ENCODE measurements at regions not wholly inside any gene's neighbourhood (a gene's known extent, or its start where the extent isn't known, plus 50 kb on each side); places are given as distances from the start of the nearest gene placed in this dataset.

DNA sequence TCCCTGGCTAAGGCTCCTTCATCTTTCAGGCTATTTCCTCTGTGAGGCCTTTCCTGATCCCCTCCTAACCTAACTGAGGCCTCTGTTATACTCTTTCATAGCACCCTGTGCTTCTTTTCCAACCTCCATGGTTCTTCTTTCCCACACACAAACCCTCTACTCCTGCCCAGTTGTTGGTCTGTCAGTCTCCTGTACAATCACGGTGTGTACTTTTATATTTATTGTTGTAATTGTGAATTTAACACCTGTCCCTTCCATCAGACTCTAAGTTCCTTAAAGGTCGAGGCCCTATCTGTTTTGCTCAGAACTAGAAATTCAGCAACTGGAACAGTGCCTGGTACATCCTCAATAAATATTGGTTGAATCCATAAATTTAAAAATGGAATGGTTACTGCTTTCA lies 100.2 kb upstream of the KCNE2 start:
- CTCF ChIA-PET: no interaction called here
- no peak for TF ChIP-seq CBX2 (IDR thresholded peaks at IDR 0.05; ENCODE audit: borderline replicate concordance, low read depth)
- TF ChIP-seq CEBPB (IDR thresholded peaks at IDR 0.05): no peak
- no peak for TF ChIP-seq SMC3 (IDR thresholded peaks at IDR 0.05)
- TF ChIP-seq MAFK (IDR thresholded peaks at IDR 0.05; ENCODE audit: partially characterized antibody): no peak
- no peak for FAIRE-seq
- no peak overlapping the region for H3K4me3 ChIP-seq
- POLR2A ChIA-PET: no interaction called here
- WGBS (ENCODE audit: missing lambda C conversion rate): 8% methylated on average over 2 of the region's 2 CpGs
- ATAC-seq: no peak
- H3K4me2 ChIP-seq: no peak overlapping the region
- no peaks in the 10 kb centered on the region for H3K4me1 ChIP-seq
- no peak overlapping the region for H3K27ac ChIP-seq
- DNase-seq (ENCODE audit: low read depth in 1 of 2, low spot score in 1 of 2): no peak
- H3K9me3 ChIP-seq: no peaks in the 10 kb centered on the region; the same call in 2 of the 3 replicates

DNA sequence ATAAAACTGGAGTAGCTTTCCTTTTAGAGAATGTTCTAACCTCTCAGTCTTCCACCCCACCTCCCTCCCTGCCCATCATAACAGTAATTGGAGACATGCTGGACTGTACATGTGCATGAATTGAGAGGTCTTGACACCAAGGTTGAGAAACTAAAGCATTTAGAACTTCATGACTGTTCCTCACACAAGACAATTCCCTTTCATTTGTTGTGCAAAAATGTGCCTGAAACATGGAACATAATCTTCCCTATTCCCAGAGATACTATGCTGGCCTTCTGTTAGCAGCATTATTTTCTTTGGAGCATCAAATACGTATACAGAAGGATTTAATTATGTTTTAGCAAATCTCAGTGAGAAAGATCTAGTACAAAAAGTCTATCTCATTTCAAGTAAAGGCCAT lies 97.5 kb upstream of the KCNE2 start:
- H3K4me1 ChIP-seq: no peaks in the 10 kb centered on the region
- 5% methylated on average over 1 of the region's 1 CpG for WGBS (ENCODE audit: missing lambda C conversion rate)
- TF ChIP-seq ZSCAN20 (CRISPR knock-in tag; IDR thresholded peaks at IDR 0.05): no peak
- no peak for TF ChIP-seq BHLHE40 (IDR thresholded peaks at IDR 0.05; ENCODE audit: low read depth, low read length)
- no peak for TF ChIP-seq KDM1A (IDR thresholded peaks at IDR 0.05; ENCODE audit: low read depth)
- TF ChIP-seq, protein P1, sequence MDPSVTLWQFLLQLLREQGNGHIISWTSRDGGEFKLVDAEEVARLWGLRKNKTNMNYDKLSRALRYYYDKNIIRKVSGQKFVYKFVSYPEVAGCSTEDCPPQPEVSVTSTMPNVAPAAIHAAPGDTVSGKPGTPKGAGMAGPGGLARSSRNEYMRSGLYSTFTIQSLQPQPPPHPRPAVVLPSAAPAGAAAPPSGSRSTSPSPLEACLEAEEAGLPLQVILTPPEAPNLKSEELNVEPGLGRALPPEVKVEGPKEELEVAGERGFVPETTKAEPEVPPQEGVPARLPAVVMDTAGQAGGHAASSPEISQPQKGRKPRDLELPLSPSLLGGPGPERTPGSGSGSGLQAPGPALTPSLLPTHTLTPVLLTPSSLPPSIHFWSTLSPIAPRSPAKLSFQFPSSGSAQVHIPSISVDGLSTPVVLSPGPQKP (IDR thresholded peaks at IDR 0.05; ENCODE audit: low read depth, low read length): no peak
- TF ChIP-seq, protein P2, sequence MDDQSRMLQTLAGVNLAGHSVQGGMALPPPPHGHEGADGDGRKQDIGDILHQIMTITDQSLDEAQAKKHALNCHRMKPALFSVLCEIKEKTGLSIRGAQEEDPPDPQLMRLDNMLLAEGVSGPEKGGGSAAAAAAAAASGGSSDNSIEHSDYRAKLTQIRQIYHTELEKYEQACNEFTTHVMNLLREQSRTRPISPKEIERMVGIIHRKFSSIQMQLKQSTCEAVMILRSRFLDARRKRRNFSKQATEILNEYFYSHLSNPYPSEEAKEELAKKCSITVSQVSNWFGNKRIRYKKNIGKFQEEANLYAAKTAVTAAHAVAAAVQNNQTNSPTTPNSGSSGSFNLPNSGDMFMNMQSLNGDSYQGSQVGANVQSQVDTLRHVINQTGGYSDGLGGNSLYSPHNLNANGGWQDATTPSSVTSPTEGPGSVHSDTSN (IDR thresholded peaks at IDR 0.05): no peak
- no peak for TF ChIP-seq HOXB5 (CRISPR knock-in tag; IDR thresholded peaks at IDR 0.05)
- TF ChIP-seq ZC3H11A (IDR thresholded peaks at IDR 0.05): no peak
- TF ChIP-seq, protein P3, sequence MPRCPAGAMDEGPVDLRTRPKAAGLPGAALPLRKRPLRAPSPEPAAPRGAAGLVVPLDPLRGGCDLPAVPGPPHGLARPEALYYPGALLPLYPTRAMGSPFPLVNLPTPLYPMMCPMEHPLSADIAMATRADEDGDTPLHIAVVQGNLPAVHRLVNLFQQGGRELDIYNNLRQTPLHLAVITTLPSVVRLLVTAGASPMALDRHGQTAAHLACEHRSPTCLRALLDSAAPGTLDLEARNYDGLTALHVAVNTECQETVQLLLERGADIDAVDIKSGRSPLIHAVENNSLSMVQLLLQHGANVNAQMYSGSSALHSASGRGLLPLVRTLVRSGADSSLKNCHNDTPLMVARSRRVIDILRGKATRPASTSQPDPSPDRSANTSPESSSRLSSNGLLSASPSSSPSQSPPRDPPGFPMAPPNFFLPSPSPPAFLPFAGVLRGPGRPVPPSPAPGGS (IDR thresholded peaks at IDR 0.05): no peak
- TF ChIP-seq ZFP36 (IDR thresholded peaks at IDR 0.05; ENCODE audit: borderline replicate concordance, partially characterized antibody): no peak
- TF ChIP-seq ESRRA (IDR thresholded peaks at IDR 0.05; ENCODE audit: borderline replicate concordance, low read length): no peak
- TF ChIP-seq, protein P4, sequence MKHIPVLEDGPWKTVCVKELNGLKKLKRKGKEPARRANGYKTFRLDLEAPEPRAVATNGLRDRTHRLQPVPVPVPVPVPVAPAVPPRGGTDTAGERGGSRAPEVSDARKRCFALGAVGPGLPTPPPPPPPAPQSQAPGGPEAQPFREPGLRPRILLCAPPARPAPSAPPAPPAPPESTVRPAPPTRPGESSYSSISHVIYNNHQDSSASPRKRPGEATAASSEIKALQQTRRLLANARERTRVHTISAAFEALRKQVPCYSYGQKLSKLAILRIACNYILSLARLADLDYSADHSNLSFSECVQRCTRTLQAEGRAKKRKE (CRISPR knock-in tag; IDR thresholded peaks at IDR 0.05; ENCODE audit: low read depth): no peak
- no peak for TF ChIP-seq ZNF302 (CRISPR knock-in tag; IDR thresholded peaks at IDR 0.05)
- ChIA-PET POLR2A (no interaction called here), CTCF (no interaction called here)
- no peak for FAIRE-seq
- H3K4me2 ChIP-seq: no peak overlapping the region
- DNase-seq (ENCODE audit: low read depth in 1 of 2, low spot score in 1 of 2): no peak
- H3K27ac ChIP-seq: no peak overlapping the region
- no peak overlapping the region for H3K4me3 ChIP-seq
- no peak for ATAC-seq
- H3K9me3 ChIP-seq: no peaks in the 10 kb centered on the region; the same call in 2 of the 3 replicates

DNA sequence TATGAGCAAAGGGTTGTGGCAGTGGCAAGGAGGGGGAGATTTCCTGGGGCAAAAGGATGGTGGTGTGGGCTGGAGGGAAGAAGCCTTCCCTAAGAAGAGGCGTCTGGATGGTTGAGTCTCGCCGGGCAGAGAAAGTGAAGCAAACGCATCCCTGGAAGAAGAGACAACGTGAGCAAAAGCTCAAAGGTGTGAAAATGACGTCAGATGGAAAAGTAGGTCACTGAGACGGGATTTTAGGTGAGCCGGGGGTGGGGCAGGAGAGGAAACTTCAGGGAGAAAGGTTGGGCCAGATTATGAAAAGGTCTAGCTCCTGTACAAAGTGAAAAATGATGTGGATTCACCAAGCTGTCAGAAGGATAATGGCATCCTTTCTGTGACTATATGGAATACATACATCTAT lies 95.3 kb upstream of the KCNE2 start:
- FAIRE-seq: no peak

More for the DNA sequence above, 95.3 kb upstream of the KCNE2 start:
- Histone ChIP-seq H3K27ac (no peak overlapping the region), H3K9me3 (no peaks in the 10 kb centered on the region; the same call in 2 of the 3 replicates), H3K4me1 (no peaks in the 10 kb centered on the region), H3K4me2 (no peak overlapping the region), H3K4me3 (no peak overlapping the region)
- POLR2A ChIA-PET: no interaction called here
- WGBS (ENCODE audit: missing lambda C conversion rate): 28% methylated on average over 8 of the region's 8 CpGs
- TF ChIP-seq RARB (CRISPR knock-in tag; IDR thresholded peaks at IDR 0.05) (no peak), CHD4 (IDR thresholded peaks at IDR 0.05; ENCODE audit: borderline replicate concordance) (no peak), NFE2L2 (conservative IDR thresholded peaks at IDR 0.05; ENCODE audit: low read length) (no peak), KDM1A (IDR thresholded peaks at IDR 0.05; ENCODE audit: low read depth) (no peak), RAD21 (conservative IDR thresholded peaks at IDR 0.05 in 1 of 2, IDR thresholded peaks at IDR 0.05 in 1 of 2) (no peak), JUN (IDR thresholded peaks at IDR 0.05) (no peak), GATA3 (IDR thresholded peaks at IDR 0.05; ENCODE audit: borderline replicate concordance) (no peak), MAZ (IDR thresholded peaks at IDR 0.05; ENCODE audit: borderline replicate concordance, low read depth, low read length) (no peak), EP300 (IDR thresholded peaks at IDR 0.05) (no peak), ZC3H11A (IDR thresholded peaks at IDR 0.05) (no peak), HOXB13 (CRISPR knock-in tag; IDR thresholded peaks at IDR 0.05; ENCODE audit: low read depth) (no peak)
- ATAC-seq (no peak), DNase-seq (ENCODE audit: low read depth in 1 of 2, low spot score in 1 of 2) (no peak)
- CTCF ChIA-PET: no interaction called here
